ENCODE measurements at regions not wholly inside any gene's neighbourhood (a gene's known extent, or its start where the extent isn't known, plus 50 kb on each side); places are given as distances from the start of the nearest gene placed in this dataset.

DNA sequence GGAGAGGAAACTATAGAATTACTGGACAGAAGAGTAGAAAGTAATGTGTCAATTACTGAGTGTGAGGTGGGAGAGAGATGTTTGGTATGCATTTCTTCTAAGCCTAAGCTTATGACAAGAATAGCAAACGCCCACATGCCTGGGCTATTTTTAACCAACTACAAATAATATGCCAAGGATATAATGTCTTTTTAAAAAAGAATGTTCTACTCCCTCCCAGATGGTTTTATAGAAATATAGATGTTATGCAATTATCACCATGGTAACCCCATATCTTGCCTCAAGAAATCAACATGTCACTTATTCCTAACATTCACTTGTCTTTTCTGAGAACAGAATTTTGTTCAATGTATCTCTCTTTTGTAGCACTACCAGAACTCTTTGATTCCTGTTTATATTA lies 996.7 kb upstream of the CHORDC1 start:
- Histone ChIP-seq H3K27ac (replicated peaks) (no peak overlapping the region), H3K4me3 (replicated peaks; ENCODE audit: insufficient read depth, low read length) (no peak overlapping the region), H3K27me3 (ENCODE audit: insufficient read depth, poor library complexity, severe bottlenecking) (no peaks in the 10 kb centered on the region)
- TF ChIP-seq GABPA (IDR thresholded peaks at IDR 0.05; ENCODE audit: low read depth): no peak
- no peak for TF ChIP-seq SPI1 (IDR thresholded peaks at IDR 0.05; ENCODE audit: borderline replicate concordance, low read depth)
- TF ChIP-seq CTCF (IDR thresholded peaks at IDR 0.05; ENCODE audit: insufficient read depth, low read length): no peak
- no peak for TF ChIP-seq POLR2AphosphoS5 (IDR thresholded peaks at IDR 0.05; ENCODE audit: low read depth)
- TF ChIP-seq REST (IDR thresholded peaks at IDR 0.05; ENCODE audit: insufficient replicate concordance, low read depth): no peak
- no peak for DNase-seq (ENCODE audit: low read depth in 1 of 2, low spot score in 1 of 2)

- Histone ChIP-seq H3K27ac (replicated peaks) (no peak overlapping the region), H3K4me3 (replicated peaks; ENCODE audit: insufficient read depth, low read length) (no peak overlapping the region), H3K27me3 (ENCODE audit: insufficient read depth, poor library complexity, severe bottlenecking) (no peaks in the 10 kb centered on the region)
- TF ChIP-seq SPI1 (IDR thresholded peaks at IDR 0.05; ENCODE audit: borderline replicate concordance, low read depth) (no peak), REST (IDR thresholded peaks at IDR 0.05; ENCODE audit: insufficient replicate concordance, low read depth) (no peak), POLR2AphosphoS5 (IDR thresholded peaks at IDR 0.05; ENCODE audit: low read depth) (no peak), GABPA (IDR thresholded peaks at IDR 0.05; ENCODE audit: low read depth) (no peak), CTCF (IDR thresholded peaks at IDR 0.05; ENCODE audit: insufficient read depth, low read length) (no peak)
- no peak for DNase-seq (ENCODE audit: low read depth in 1 of 2, low spot score in 1 of 2)
Observed at GRCh38 chr11:91209751-91210150, 986.9 kb upstream of the CHORDC1 start.

- no peaks in the 10 kb centered on the region for H3K27me3 ChIP-seq (ENCODE audit: insufficient read depth, poor library complexity, severe bottlenecking)
- no peak overlapping the region for H3K27ac ChIP-seq (replicated peaks)
- H3K4me3 ChIP-seq (replicated peaks; ENCODE audit: insufficient read depth, low read length): no peak overlapping the region
- TF ChIP-seq GABPA (IDR thresholded peaks at IDR 0.05; ENCODE audit: low read depth): no peak
- no peak for TF ChIP-seq REST (IDR thresholded peaks at IDR 0.05; ENCODE audit: insufficient replicate concordance, low read depth)
- TF ChIP-seq SPI1 (IDR thresholded peaks at IDR 0.05; ENCODE audit: borderline replicate concordance, low read depth): no peak
- TF ChIP-seq CTCF (IDR thresholded peaks at IDR 0.05; ENCODE audit: insufficient read depth, low read length): no peak
- no peak for TF ChIP-seq POLR2AphosphoS5 (IDR thresholded peaks at IDR 0.05; ENCODE audit: low read depth)
- DNase-seq (ENCODE audit: low read depth in 1 of 2, low spot score in 1 of 2): no peak
Observed at GRCh38 chr11:91209306-91209705, 986.5 kb upstream of the CHORDC1 start.
